ENCODE measurements at regions not wholly inside any gene's neighbourhood (a gene's known extent, or its start where the extent isn't known, plus 50 kb on each side); places are given as distances from the start of the nearest gene placed in this dataset.

GRCh38 chr17:53571342-53571741, 251.4 kb upstream of the KIF2B start:
- in situ Hi-C loops (cut with HindIII; ENCODE audit: extremely low pct_ligation_motif_present, low pct_unique_long_range_greater_than_20kb) (loop anchor here (25.0 kb wide), 1 partner anchor 91 kb away; no protein-coding TSS in a partner anchor), intact Hi-C loops (cut with micrococcal nuclease; ENCODE audit: unreplicated experiment) (no loop called here)
- H3K9ac ChIP-seq (ENCODE audit: insufficient read depth, low read depth, low read length) = no peak overlapping the region
- TF ChIP-seq, protein P1, sequence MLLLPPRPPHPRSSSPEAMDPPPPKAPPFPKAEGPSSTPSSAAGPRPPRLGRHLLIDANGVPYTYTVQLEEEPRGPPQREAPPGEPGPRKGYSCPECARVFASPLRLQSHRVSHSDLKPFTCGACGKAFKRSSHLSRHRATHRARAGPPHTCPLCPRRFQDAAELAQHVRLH (CRISPR knock-in tag; IDR thresholded peaks at IDR 0.05; ENCODE audit: borderline replicate concordance, low read depth) = no peak
- no peak for TF ChIP-seq GATA4 (IDR thresholded peaks at IDR 0.05; ENCODE audit: borderline replicate concordance, low read depth)
- no peak for TF ChIP-seq STAT6 (CRISPR knock-in tag; IDR thresholded peaks at IDR 0.05; ENCODE audit: borderline replicate concordance)
- TF ChIP-seq HNRNPH1 (optimal IDR thresholded peaks at IDR 0.05; ENCODE audit: low read depth, low read length) = no peak
- TF ChIP-seq, protein P2, sequence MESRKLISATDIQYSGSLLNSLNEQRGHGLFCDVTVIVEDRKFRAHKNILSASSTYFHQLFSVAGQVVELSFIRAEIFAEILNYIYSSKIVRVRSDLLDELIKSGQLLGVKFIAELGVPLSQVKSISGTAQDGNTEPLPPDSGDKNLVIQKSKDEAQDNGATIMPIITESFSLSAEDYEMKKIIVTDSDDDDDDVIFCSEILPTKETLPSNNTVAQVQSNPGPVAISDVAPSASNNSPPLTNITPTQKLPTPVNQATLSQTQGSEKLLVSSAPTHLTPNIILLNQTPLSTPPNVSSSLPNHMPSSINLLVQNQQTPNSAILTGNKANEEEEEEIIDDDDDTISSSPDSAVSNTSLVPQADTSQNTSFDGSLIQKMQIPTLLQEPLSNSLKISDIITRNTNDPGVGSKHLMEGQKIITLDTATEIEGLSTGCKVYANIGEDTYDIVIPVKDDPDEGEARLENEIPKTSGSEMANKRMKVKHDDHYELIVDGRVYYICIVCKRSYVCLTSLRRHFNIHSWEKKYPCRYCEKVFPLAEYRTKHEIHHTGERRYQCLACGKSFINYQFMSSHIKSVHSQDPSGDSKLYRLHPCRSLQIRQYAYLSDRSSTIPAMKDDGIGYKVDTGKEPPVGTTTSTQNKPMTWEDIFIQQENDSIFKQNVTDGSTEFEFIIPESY (CRISPR knock-in tag; IDR thresholded peaks at IDR 0.05) = no peak
- DNase-seq (ENCODE audit: low spot score) (no peak), FAIRE-seq (peak; percentile 21), ATAC-seq (no peak)
- no peak overlapping the region for H3K4me2 ChIP-seq (ENCODE audit: low read depth, low read length)
- H2AFZ ChIP-seq (ENCODE audit: low read length) = no peak overlapping the region
- H3K27ac ChIP-seq (ENCODE audit: extremely low read length, insufficient read depth, low read length) = no peak overlapping the region
- no peak overlapping the region for H3K4me3 ChIP-seq (replicated peaks in 1 of 3; ENCODE audit: insufficient read depth in 1 of 3, low read depth in 2 of 3, low read length in 3 of 3)
- no TSS peak for BruUV-seq (replicated peaks)
- CTCF ChIA-PET (ENCODE audit: low intra/inter-chr PET ratio, low total read pairs) = no interaction called here
- no peaks in the 10 kb centered on the region for H3K79me2 ChIP-seq (ENCODE audit: insufficient read depth, low read length)
- H3K4me1 ChIP-seq (ENCODE audit: insufficient read depth, low read length) = no peaks in the 10 kb centered on the region
- H3K9me3 ChIP-seq (ENCODE audit: low read length) = peaks cover 26% of the 10 kb centered on the region; the same call in 1 of the 2 replicates
- POLR2A ChIA-PET = no interaction called here
- H4K20me1 ChIP-seq (ENCODE audit: insufficient read depth, low read length) = no peaks in the 10 kb centered on the region
- under 1% methylated on average over 2 of the region's 2 CpGs for WGBS (ENCODE audit: low lambda C conversion rate)
- no peaks in the 10 kb centered on the region; a peak in 1 of 5 replicates for H3K27me3 ChIP-seq (ENCODE audit: control insufficient read depth in 1 of 2, insufficient read depth in 2 of 2, low read length in 2 of 2)
- no peaks in the 10 kb centered on the region for H3K36me3 ChIP-seq (replicated peaks in 1 of 2; ENCODE audit: control insufficient read depth in 1 of 2, insufficient read depth in 2 of 2, low read length in 2 of 2)

Measured in HepG2 (cell line).